Dermis microvascular lymphatic vessel endothelial cell (primary cell): ENCODE measurements at regions not wholly inside any gene's neighbourhood (a gene's known extent, or its start where the extent isn't known, plus 50 kb on each side); places are given as distances from the start of the nearest gene placed in this dataset.

Experiments used
- DNase-seq, 2 donors: peaks; one replicate each; pipeline versions ENCODE4 v3.0.0 to v3.0.0-alpha.2; 2010; ENCODE audit warnings: low read depth in 2 of 2

DNA sequence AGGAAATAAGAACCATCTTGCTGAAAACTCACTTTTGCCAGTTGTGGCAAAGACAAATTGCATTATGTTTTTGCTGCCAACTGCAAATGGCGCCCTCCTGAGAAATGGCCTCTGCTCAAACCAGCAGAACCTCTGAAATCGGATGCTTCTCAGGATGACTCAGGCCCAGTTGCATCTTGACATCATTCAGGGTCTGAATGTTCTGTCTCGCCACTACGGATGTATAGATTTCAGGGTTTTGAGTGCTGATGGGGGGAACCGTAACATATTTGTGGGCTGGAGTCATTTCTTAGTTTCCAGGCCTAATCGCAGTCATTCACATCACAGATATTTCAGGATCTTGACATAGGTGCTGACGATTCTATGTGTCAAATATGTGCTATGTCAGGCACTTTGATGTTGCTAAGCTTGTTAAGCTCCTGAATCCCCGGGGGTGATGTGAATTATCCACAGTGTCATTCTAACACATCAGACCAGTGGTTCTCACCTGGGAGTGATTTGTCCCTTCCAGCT lies 207.1 kb downstream of the NFATC2 start:
- DNase-seq = peak in 1 of 2 donors; percentile 54

- DNase-seq = no peak
Measured at GRCh38 chr20:51334609-51335008, 207.9 kb downstream of the NFATC2 start.

DNA sequence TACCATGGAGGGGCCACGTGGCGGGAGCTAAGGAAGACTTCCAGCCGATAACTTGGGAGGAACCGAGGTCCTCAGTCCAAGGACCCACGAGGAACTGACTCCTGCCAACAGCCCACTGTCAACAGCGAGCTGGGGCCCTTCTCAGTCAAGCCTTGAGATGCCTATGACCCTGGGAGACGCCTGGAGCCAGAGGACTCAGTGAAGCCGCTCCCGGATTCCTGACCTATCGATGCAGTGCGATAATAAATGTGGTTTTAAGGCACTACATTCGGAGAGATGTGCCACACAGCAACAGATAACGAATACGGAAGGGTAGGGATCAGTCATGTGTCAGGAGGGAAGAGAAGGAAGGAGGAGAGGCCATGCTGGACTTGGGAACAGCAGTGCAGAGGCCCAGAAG lies 208.5 kb downstream of the NFATC2 start:
- DNase-seq = no peak

- DNase-seq = no peak
Measured at GRCh38 chr20:51333446-51333845, 209.1 kb downstream of the NFATC2 start.

DNA sequence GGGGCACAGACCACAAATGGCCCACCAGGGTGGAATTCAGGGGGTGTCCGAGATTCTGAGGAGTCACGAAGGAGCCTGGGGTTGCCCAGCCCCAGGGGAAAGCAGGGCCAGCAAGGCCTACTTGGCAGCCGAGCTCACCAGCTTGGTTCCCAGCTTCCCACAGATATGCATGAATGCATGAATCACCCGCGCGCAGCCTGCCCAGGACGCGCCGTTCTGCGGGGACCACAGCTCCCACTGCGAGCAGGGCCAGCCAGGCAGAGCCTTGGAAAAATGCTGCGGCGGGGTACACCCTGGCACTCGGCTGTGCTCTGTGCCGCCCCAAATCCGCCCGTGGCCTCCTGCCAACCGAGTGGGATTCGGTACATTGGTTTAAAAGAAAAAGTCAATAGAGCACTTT lies 211.0 kb downstream of the NFATC2 start:
- DNase-seq = no peak

DNA sequence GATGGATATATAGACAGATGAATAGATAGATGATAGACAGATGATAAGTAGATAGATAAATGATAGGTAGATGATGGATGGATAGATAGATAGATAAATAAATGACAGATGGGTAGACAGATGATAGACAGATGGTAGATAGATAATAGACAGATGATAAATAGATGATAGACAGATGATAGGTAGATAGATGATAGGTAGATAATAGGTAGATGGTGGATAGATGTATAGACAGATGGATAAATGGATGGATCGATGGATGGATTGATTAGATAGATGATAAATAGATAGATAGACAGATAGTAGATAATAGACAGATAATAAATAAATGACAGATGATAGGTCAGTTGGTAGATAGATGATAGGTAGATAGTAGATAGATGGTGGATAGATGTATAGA lies 212.7 kb downstream of the NFATC2 start:
- no peak for DNase-seq

- peak; percentile 73 to 90 for DNase-seq
Measured at GRCh38 chr20:51327251-51327841, 215.2 kb downstream of the NFATC2 start.

- DNase-seq = peak; percentile 36 to 70
Measured at GRCh38 chr20:51326201-51326819, 216.2 kb downstream of the NFATC2 start.

DNA sequence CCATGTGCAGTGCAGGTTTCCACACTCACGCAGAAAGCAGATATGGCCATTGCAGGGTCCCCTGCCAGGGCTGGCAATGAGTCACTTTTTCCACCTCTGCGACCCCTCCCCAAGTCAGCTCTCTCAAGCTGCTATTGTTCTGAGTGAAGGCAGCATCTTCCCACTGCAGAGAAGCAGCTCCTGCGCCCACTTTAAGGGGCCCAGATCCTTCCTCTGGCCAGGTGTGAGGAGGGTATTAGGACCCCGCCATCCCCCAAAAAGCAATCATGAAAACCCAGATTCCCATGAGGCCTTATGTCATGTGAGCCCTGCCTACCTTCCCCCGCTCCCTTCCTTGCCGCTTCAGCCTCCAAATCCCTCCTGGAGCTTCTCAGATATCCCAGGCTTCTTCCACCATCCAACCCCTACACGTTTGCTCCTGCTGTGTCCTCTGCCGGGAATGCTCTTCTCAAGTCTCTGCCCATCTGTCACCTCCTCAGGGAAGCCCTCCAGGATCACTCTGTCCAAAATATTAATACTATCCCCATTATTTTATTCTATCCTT lies 220.3 kb downstream of the NFATC2 start:
- DNase-seq = no peak

DNA sequence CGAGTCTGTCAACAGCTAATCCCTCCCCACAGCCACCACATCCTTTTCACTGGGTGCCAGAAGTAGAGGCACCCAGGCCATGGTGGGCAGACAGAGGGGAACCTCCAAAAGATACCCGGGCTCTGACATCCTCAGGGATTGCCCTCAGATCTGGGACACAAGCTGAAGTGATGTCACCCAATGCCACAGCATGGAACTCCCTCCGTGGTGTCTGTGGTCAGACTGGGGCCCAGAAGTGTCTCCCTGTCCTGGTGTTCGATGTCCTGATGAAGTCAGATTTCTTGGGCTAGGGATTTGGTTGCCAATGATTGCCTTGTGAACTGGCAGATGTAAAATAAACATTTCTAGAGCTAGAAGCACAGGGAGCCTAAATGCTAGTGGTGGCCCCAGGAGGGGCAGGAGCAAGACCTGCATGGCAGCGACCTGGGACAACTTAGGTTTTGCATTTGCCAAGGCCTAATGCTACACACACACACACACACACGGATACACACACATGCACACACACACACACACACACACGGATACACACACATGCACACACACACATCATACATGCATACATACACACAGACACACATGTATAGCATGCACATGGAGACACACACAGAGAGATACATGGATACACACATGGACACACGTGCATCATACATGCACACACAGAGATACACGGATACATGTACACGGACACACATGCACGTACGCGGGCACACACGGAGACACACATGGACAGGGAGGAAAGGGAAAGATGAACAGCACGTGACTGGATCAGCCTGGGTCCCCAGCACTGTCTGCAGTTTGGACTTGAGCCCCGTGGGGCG lies 221.0 kb downstream of the NFATC2 start:
- no peak for DNase-seq

- no peak for DNase-seq
Measured at GRCh38 chr20:51319522-51319921, 223.0 kb downstream of the NFATC2 start.

DNA sequence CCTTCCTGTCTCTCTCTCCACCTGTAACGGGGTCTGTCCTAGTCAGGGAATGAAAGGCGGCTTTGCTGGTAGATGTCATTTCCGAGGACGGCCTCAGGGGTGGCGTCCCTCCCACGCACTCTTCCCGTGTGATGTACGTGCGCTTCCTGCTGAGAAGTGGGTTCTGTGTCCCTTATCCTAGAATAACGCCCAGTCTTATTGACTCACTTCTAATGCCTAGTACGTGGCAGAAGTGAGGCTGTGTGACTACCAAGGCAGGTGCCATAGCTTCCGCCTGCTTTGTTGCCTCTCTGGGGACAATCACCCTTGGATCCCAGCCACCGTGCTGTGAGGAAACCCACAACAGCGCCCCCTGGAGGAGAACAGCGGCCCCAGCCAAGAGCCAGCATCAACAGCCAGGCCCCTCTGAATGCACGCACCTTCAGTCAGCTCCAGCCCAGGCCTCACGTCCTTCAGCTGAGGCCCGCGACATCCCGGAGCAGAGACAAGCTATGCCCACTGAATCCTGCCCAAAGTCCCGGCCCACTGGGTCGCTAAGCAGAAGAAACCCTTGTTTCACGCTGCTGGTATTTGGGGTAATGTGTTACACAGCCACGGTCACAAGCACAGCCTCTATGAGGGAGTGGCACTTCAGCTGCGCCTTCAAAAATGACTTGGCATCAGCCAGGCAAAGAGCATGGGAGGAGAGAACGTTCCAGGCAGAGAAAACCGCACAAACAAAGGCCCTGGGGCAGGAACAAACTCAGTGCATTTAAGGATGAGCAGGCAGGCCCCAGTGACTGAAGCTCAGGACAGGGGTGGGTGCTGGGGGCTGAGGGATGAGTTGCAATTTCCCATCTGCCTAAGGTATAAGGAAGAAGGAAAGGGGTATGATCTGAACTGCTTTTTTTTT lies 224.2 kb downstream of the NFATC2 start:
- DNase-seq = peak; percentile 20 to 56

- no peak for DNase-seq
Measured at GRCh38 chr20:51315390-51315789, 227.1 kb downstream of the NFATC2 start.

GRCh38 chr20:51313358-51313827 lies 229.1 kb downstream of the NFATC2 start:
- DNase-seq = peak; percentile 37 to 43

DNA sequence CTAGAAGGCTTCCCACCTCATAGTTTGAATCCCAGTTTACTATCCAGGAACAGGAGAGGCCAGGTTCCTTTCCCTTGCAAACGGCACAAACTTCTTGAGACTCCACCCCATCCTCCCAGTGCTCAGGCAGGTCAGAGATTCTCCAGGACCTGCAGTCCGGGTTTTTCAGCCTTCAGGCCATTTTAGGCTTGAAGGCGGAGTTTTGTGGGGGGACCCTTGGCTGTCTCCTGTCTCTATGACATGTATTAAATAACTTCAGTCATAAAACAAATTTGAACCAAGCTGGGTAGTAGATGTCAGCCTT lies 230.1 kb downstream of the NFATC2 start:
- no peak for DNase-seq

DNA sequence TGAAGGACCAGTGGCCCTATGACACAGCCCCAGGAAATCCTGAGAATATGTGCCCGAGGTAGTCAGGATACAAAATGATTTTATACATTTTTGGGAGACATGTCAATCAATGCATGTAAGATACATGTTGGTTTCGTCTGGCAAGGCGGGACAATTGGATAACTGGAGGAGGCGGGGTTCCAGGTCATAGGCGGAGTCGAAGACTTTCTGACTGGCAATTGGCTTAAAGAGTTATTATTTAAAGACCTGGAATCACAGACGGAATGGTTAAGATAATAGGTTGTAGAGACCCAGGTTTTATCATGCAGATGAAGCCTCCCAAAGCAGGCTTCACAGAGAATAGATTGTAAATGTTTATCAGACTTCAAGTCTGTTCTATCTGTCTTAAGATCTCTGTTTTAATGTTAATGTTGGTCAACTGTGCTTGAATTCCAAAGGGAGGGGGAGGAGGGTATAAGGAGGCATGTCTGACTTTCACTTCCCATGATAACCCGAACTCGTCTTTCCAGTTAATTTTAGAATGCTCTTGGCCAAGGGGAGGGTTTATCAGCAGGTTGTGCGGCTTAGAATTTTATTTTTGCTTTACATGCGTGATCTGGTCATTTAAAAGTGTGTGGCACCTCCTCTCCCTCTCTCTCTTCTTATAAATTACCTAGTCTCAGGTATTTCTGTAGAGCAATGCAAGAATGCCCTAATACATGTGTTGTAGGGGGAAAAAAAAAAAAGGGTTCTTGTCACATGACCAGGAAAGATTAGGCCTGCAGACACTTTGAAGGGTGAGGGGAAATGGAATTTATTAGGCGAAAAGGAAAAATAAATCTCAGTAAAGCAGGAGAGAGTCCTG lies 230.7 kb downstream of the NFATC2 start:
- DNase-seq = no peak

DNA sequence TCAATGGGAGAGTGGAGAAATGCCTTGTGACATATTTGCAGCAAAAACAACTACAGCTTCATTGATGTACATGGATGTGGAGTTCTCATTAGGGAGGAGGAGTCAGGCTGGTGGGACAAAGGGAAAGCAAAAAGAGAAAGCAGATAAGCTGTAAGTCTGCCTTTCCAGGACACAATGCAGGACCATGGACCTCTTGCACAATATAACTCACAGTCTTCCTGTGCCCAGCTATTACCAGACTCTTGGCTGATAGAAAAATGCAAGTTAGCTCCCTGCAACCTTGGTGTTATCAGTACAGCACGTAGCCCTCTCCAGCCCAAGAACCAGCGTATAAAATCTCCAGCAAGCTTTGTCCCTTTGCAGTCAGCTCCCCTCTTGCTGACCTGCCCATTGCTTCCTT lies 232.3 kb downstream of the NFATC2 start:
- DNase-seq = no peak

DNA sequence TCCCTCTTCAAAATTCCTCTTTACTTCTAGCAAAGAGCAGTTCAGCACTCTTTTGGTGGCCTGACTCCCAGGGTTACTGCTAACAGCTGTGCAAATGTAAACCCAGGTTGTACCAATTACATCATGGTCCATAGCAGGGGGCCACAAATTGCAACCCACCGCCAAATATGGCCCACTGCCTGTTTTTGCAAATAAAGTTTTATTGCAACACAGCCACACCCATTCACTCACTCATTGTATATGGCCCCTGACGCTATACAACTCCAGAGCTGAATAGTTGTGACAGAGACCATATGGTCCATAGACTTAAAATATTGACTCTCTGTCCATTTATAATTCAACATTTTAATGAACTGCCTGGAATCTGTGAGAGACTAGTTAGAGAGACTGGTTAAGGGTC lies 233.4 kb downstream of the NFATC2 start:
- no peak for DNase-seq

DNA sequence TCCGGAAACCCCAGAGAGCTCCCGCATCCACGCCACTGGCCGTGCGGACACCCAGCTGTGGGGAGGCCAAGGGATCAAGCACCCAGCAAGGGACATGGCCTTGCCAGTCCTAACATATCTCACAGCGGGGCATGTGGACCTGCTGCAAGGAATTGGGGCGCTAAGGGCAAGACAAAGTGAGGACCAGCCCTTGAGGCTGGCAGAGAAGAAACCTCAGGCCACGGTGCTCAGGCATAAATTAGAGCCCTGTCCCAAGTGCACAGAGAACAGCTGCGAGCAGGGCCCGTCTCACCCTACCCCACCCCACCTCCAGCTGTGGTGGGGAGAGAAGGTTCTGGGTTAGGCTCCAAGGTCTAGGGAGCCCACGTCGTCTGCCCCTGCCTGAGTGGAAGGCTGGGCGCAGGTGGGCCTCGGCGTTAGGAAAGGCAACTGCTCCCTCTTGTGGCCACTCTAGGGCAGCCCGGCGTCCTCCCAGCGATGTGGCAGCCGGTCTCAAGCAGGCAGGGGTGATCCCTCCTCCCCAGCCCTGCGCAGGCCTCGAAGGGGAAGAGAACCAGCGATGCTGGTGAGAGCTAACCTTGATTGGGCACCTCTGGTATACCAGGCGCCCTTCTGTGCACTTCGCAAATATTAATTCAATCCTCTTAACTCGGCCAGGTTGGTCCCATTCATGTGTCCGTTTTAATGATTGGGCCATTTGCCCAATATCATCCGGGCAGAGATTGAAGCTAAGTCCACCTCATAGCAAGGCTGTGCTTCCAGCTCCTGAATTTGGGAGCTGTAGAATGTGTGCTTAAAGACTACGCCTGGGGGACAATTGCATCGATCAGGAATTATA lies 235.8 kb downstream of the NFATC2 start:
- DNase-seq = peak; percentile 22 to 66
